GM18519 (cell line): ENCODE measurements at regions not wholly inside any gene's neighbourhood (a gene's known extent, or its start where the extent isn't known, plus 50 kb on each side); places are given as distances from the start of the nearest gene placed in this dataset.

ENCODE experiments used
- ATAC-seq: cut with Tn5 transposase; IDR thresholded peaks from one replicate; pipeline ENCODE4 v1.9.1; 2021; ENCODE audit warnings: mild to moderate bottlenecking, moderate library complexity; ENCODE audit not compliant: unreplicated experiment, low FRiP score

DNA sequence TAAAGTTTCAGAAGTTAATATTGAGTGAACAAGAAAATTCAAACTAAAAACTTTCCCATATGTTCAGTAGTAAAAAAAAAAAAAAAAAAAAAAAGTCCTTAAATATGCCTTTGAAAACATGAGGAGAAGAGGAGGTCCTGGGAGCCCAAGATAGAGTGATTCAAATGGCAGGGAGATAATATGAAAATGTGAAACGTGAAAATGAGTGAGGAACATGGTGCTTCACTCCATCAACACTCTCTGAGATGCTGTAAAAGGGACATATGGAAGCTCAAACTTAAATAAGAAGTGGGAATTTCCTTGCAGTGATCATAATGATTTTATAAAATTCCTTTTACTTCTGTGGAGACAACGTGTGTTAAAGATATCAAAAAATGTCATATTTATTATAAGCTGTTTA lies 423.9 kb downstream of the PABPC4L start:
- ATAC-seq = no peak

DNA sequence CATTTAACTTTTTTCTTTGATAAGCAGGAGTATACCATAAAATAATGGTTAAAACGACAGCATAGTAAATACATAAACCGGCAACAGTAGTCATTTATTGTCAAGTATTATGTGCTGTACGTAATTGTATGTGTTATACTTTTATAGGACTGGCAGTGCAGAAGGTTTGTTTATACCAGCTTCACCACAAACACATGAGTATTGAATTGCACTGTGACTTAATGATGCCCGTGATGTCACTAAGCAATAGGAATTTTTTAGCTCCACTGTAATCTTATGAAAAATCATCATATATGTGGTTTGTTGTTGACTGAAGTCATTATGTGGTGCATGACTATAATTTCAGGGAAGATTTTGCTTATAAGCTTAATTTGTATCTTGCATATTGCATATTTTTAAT lies 424.6 kb downstream of the PABPC4L start:
- no peak for ATAC-seq

DNA sequence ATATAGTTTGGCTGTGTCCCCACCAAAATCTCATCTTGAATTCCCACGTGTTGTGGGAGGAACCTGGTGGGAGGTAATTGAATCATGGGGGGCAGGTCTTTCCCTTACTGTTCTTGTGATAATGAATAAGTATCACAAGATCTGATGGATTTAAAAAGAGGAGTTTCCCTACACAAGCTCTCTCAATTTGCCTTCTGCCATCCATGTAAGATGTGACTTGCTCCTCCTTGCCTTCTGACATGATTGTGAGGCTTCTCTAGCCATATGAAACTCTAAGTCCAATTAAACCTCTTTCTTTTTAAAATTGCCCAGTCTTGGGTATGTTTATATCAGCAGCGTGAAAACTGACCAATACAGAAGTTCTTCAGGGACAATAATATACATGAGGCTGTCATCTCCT lies 425.1 kb downstream of the PABPC4L start:
- no peak for ATAC-seq

DNA sequence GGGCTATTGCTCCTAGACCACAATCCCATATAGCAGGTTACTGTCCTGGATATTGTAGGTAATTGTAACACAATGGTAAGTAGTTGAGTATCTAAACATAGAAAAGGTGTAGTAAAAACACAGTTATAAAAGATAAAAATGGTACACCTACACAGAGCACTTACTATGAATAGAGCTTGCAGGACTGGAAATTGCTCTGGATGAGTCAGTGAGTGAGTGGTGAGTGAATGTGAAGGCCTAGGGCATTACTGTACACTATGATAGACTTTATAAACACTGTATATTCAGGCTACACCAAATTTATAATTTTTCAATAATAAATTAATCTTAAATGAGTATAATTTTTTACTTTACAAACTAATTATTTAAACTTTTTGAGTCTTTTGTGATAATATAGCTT lies 425.7 kb downstream of the PABPC4L start:
- no peak for ATAC-seq

DNA sequence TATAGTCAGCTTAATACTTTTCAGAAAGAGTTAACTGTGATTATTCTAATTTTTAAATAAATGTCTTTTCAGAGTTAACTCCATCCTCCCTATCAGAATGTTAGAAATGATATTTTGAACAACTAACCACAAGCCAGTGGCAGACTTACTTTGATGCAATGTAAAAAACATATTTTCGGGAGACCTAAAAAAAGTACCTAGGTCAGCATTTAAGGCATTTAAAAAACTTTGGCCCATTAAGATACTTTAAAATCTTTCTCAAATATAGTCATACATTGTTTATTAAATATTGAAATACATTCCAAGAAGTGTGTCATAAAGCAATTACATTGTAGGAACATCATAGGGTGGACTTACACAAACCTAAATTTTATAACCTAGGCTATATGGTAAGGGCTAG lies 426.1 kb downstream of the PABPC4L start:
- no peak for ATAC-seq

DNA sequence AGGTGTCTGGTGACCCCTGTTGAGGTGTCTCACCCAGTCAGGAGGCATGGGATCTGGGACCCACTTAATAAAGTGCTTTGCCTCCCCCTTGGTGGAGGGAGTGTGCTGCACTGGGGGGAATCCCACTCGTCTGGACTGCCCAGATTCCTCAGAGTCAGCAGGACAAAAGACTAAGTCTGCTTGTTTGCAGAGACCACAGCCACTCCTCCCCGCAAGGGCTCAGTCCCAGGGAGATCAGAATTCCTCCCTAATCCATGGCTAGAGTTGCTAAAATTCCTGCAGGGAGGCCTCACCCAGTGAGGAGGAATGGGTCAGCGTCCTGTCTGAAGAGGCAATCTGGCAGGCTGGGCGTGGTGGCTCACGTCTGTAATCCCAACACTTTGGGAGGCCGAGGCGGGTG lies 442.2 kb downstream of the PABPC4L start:
- no peak for ATAC-seq

DNA sequence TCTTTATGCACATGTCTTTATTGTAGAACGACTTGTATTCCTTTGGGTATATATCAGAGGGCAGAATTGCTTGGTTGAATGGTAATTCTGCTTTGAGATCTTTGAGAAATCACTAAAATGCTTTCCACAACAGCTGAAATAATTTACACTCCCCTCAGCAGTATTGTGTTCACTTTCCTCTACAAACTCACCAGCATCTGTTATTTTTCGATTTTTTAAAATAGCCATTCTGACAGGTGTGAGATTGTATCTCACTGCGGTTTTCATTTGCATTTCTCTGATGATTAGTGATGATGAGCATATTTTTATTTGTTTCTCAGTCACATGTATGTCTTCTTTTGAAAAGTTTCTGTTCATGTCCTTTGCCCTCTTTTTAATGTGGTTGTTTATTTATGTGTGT lies 459.8 kb downstream of the PABPC4L start:
- no peak for ATAC-seq

DNA sequence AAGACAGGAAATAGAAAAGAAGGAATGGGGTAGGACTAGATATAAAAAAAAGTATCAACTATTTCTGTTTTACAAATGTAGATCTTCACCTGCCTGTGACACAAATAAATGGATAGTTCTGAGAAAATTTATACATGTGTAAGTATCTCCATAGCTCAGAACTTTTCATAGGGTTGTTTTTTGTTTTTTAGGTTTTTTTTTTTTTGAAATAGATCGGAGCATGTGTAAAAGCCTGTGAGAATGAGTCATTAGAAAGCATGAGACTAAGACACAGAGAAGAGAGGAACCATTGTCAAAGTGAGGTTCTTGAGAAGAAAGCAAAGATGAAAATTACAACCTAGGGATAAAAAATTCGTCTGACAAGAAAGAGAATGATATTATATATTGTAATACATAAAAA lies 481.6 kb downstream of the PABPC4L start:
- no peak for ATAC-seq

DNA sequence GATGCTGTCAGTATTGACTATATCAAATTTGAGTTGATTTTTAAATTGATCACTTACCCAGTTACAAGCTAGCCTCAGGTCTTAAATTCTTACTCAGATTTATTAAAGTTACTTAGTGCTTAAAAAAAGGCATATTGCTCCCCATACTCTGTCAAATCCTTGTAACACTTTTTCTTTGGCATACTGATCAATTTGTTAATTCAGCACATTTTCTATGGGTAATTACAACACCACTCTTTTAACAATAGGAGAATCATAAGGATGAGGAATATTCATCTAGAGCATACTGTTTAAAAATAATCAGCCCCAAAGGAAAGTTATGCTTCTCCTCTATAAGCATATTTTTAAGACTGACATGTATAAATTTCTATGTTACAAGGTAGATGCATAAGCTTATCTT lies 482.5 kb downstream of the PABPC4L start:
- no peak for ATAC-seq

DNA sequence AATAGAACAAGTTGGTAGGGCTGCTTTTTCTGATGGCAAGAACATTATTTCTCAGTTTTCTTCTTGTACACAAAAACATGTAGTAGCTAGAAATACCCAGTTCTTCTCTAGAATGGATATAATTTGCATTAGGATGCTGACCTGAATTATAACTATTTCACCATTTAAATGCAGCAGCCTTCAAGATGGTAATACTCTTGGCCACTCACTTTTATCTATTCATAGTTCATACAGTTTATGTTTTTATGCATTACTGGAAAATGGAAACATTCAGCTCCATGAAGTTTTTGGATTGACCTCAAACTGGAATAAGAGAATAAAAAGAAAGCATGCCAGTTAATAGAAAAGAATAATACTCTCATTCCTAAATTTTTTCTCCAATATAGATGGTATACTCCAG lies 487.4 kb downstream of the PABPC4L start:
- ATAC-seq = no peak

DNA sequence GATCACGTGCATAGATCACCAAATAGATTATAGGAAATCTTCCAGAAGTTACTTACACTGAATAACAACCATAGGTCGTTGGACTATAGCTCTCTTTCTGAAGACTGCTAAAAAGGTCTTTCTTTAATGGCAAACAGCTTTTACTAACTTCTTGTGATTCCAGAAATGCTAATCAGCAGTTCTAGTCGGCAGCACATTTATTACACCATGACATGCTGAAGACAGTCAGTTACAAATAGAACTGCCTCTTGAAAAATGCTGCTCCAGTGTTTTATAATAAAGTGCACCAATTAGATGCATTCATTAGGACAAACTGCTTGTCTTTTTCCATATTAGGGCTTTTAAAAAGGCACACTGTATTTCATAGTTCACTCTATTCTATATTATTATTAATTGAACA lies 488.2 kb downstream of the PABPC4L start:
- ATAC-seq = no peak

DNA sequence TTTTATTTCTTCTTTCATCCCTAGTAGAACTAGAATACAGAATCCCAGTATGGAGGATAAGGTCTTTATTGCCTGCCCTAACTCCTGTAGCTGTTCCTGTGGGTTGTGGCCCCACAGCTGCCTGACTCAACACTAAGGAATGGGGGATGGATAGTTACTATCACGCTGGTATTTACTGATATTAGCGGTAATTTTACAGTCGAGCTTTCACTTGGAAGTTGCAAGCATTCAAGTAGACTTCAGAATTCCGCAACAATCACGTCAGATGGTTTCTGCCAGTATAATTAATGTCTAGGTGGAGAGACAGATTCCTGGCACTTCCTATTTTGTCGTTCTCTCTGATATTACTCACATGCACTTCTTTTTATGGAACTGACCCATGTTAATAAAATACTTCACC lies 489.8 kb downstream of the PABPC4L start:
- no peak for ATAC-seq

DNA sequence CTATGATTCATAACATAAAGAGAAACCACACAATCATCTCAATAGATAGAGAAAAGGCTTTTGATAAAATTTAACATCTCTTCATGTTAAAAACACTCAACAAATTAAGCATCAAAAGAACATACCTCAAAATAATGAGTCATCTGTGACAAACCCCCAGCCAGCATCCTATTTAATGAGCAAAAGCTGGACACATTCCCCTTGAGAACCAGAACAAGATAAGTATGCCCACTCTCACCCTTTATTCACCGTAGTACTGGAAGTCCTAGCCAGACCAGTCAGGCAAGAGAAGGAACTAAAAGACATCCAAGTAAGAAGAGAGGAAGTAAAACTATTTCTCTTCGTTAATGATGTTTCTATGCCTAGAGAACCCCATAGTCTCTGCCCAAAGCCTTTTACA lies 507.2 kb downstream of the PABPC4L start:
- ATAC-seq = no peak

DNA sequence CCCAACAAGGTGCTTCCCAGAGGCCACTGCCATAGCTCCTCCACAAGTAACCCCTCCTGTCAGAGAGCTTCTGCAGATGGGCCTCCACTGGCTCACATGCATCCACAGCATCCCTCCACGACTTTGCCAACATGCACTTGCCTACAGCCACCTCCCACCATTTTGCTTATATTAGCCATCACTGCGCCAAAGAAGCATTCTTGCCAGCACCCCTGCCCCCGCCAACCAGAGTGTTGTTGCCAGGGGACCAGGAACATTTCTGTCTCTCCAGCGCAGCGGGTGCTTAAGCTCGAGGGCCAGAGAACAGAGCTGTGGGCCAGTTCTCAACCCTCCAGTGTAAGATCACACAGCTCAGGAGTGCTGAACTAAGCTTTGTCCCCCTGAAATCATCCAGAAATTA lies 517.6 kb downstream of the PABPC4L start:
- no peak for ATAC-seq

DNA sequence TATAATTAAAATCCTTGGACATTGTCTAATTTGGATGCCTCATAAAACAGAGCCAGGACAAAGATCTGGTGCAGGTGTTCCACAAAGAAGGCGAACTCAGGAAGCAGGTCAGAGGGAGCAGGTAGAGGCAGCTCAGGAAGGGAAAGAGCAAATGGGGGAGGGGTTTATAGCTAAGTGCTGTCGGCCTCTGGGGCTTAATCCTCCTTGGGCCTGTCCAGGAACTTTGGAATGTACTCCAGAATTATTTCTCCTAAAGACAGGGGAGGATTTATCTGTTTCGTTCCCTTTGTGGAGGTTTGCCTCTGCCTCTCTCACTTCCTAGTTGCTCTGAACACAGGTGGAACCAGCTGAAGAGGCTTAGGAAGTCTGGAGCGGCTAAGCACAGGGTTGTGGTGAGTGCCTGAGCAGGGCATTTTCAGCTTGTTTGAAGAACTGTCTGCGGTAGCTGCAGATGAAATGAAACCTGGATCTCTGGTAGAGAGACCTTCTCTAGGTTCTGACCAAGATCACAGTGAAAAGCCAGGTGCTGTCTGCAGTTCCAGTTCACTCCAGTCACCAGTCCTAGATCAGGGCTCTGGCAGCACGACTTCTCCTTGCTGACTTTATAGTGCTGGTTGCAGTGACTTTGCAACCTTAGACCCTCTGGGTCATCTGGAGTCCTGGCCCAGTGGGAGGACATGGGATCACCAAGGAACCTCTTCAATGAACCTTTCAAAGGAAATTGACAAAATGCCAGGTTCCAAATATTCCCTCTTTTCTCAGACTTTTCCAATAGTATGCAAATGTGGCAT lies 519.2 kb downstream of the PCDH10 start:
- ATAC-seq = no peak

DNA sequence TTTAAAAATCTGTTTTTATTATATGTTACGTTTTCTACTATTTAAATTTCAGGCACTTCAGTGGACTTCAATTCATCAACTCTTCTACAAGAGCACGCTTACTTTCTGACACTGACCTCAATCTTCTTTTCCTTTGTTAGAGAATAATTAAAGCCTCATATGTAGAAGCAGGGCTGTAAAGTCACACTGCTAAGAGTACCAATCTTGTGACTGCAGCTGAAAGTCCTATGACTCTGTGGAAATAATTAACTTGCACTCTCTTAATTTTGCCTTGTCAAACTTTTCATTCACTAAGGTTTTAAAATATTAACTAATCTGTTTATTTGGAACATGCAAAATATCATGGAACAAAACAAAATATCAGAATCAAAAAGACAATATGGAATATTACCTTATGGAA lies 498.1 kb downstream of the PCDH10 start:
- no peak for ATAC-seq

DNA sequence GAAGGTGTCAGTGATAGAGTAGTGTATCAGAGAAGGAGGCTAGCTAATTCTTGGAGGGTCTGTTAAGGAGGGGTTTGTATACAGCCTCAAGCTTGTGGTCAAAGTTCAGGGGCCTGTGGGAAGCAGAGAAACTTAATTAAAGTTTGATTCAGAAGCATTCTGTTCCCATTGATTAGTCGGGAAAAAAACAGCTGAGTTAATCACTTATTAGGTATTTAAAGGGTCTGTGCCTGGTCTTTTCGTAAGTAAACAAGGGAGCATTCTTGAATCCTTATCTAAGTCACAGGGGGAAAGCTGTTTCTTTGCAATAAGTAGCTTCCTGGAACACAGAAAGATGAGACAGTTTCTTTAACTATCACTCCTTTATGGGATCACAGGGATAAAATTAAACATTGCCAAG lies 492.1 kb downstream of the PCDH10 start:
- no peak for ATAC-seq

DNA sequence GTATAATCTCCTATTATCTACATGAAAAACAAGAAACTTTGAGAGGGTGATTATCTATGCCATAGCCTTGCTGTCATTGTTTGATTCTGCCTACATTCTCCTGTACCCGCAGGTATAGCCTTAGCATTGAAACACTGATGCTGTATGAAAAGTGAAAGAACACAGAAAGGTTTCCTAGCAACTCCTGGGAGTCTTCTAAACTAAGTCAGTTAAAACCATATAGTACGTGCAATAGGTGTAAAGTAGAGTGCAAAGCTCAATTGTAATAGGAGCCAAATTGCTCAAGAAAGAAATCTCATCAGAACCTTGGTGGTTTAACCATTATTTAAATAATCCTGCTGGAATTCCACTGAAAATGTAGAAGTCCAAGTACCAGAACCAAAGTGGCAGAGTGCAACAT lies 489.7 kb downstream of the PCDH10 start:
- no peak for ATAC-seq

DNA sequence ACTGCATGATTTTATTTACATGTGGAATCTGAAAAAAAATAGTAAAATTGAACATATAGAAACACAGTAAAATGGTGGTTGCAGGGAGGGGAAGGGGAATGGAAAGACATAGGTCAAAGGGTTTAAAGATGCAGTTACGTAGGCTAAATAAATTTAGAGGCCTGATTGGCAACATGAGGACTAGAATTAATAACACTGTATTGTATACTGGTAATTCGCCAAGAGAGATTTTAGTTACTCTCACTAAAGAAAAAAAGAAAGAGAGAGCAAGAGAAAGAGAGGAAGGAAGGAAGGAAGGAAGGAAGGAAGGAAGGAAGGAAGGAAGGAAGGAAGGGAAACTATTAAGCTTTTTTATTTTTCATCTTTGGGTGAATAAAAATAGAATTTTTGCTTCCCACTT lies 488.1 kb downstream of the PCDH10 start:
- ATAC-seq = no peak

DNA sequence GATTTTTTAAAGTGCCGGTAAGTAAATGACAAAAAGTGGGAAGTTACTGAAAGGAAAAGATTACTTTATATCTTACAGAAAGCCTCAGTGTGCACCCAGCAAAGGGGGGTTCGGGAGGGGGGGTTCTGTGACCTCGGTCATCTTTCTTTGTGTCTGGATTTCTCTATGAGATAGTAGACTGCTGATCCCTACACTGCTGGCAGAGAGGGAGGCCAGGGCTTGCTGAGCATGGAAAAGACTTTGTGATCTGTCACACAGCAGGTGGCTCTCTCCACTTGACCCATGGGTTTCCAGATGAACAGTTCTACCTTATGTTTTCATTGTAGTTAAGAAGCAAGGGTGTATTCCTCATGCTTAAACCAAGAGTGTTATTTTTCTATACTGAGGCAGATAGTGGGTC lies 475.6 kb downstream of the PCDH10 start:
- ATAC-seq = no peak

DNA sequence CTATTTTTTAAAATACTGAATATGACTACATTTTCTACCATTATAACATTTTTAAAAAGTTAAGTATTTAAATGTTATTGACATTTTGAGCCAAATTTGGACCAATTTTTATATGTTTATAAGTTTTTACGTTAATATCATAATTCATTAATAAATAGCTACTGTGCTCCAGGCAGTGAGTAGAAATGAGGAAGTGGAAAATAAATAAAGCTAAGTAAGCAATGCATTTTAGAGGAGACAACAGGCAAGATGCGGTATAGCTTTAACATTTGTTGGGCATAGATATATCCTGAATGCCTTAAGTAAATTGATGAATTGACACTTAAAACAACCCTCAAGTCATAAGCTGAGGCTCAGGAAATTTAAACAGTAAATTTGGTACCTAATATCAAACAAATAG lies 474.8 kb downstream of the PCDH10 start:
- no peak for ATAC-seq

DNA sequence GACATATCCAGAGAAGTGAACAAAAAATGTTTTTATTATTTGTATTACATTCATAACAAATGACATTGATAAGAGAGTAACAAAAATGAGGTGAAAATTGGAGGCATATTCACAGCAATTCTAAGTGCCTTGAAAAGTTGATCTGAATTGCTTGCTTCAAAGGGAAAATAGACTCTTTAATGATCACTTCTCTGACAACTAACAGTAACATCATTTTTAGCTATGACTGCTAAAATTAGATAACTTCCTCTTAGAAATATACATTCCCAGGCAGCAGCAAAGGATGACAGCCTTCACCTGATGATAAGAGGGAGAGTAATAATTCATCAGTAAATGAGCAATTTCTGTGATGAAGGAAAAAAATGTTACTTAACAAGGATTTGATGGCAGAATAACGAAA lies 472.5 kb downstream of the PCDH10 start:
- ATAC-seq = no peak

DNA sequence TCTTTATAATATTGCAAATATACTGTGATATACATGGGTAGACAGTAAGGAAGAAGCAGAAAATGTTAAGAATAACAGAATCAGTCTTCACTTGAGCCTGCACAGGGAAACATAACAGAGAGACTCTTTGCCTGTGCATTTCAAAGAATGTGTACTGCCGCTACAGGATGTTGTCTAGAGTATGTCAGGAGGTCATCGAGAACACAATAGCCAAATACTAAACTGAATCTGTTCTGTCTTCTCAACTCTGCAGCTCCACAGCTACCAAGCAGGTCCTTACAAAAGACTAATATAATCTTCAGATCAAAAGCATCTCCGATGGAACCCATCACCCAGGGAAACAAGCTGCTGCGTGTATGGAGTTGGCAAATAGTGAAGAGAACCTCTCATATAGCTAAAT lies 471.5 kb downstream of the PCDH10 start:
- ATAC-seq = no peak
